Liver (tissue), 8 donors: ENCODE measurements at regions not wholly inside any gene's neighbourhood (a gene's known extent, or its start where the extent isn't known, plus 50 kb on each side); places are given as distances from the start of the nearest gene placed in this dataset.

Experiments used
- DNase-seq: peaks from one replicate; pipeline ENCODE4 v3.0.0-alpha.2; 2017; ENCODE audit warnings: low spot score
- H3K27ac ChIP-seq, 2 donors: one replicate each; pipeline ENCODE4 v1.7.0; 2013; ENCODE audit warnings: inconsistent platforms in 2 of 2, low read length in 2 of 2, control low read depth in 1 of 2, low read depth in 1 of 2, mild to moderate bottlenecking in 1 of 2
- H3K27me3 ChIP-seq, 4 donors: one replicate each; pipeline versions ENCODE4 v1.6.1 to v1.7.0; 2013; ENCODE audit warnings: low read length in 3 of 4, inconsistent platforms in 1 of 4, mild to moderate bottlenecking in 1 of 4, moderate library complexity in 1 of 4; ENCODE audit not compliant: control insufficient read depth in 4 of 4, insufficient read depth in 4 of 4
- H3K36me3 ChIP-seq, 4 donors: one replicate each; pipeline versions ENCODE4 v1.6.1 to v1.7.0; 2013; ENCODE audit warnings: low read length in 3 of 4, mild to moderate bottlenecking in 3 of 4, low read depth in 1 of 4, moderate library complexity in 1 of 4; ENCODE audit not compliant: control insufficient read depth in 4 of 4, insufficient read depth in 3 of 4
- H3K4me1 ChIP-seq, 4 donors: one replicate each; pipeline versions ENCODE4 v1.6.1 to v1.7.0; 2013; ENCODE audit warnings: low read length in 3 of 4, mild to moderate bottlenecking in 3 of 4, moderate library complexity in 1 of 4; ENCODE audit not compliant: control insufficient read depth in 4 of 4, insufficient read depth in 4 of 4
- H3K4me3 ChIP-seq, 3 donors: one replicate each; pipeline versions ENCODE4 v1.6.1 to v1.7.0; 2013; ENCODE audit warnings: low read length in 3 of 3, control low read depth in 1 of 3, low read depth in 1 of 3, mild to moderate bottlenecking in 1 of 3
- H3K9ac ChIP-seq, 2 donors: one replicate each; pipeline ENCODE4 v1.7.0; 2013; ENCODE audit warnings: low read length in 2 of 2, mild to moderate bottlenecking in 2 of 2, moderate library complexity in 2 of 2, control low read depth in 1 of 2, low read depth in 1 of 2
- H3K9me3 ChIP-seq, 4 donors: one replicate each; pipeline versions ENCODE4 v1.6.1 to v1.7.0; 2013; ENCODE audit warnings: low read length in 3 of 4; ENCODE audit not compliant: control insufficient read depth in 4 of 4
- ATF3 ChIP-seq: IDR thresholded peaks from 2 replicates; pipeline ENCODE4 v1.6.1; 2016; ENCODE audit warnings: antibody characterized with exemption
- CTCF ChIP-seq: fragments of 150-350 bp; IDR thresholded peaks from 2 replicates; pipeline ENCODE4 v1.5.1; 2017; ENCODE audit warnings: improper control_type of control experiment, low read depth, low read length; ENCODE audit not compliant: missing input control
- EGR1 ChIP-seq, 2 donors: IDR thresholded peaks; 2 replicates each; pipeline ENCODE4 v1.6.1; 2016 to 2018; ENCODE audit warnings: antibody characterized with exemption in 2 of 2, low read depth in 2 of 2
- FOXA1 ChIP-seq: IDR thresholded peaks from 2 replicates; pipeline ENCODE4 v1.6.1; 2016; ENCODE audit warnings: antibody characterized with exemption
- FOXA2 ChIP-seq: IDR thresholded peaks from 2 replicates; pipeline ENCODE4 v1.6.1; 2016; ENCODE audit warnings: antibody characterized with exemption
- GABPA ChIP-seq, 2 donors: IDR thresholded peaks in 1 of 2; conservative IDR thresholded peaks in 1 of 2; 2 replicates each; pipeline ENCODE4 v1.6.1; 2016; ENCODE audit warnings: antibody characterized with exemption in 2 of 2, mild to moderate bottlenecking in 1 of 2, moderate library complexity in 1 of 2
- HNF4A ChIP-seq, 2 donors: conservative IDR thresholded peaks; 2 replicates each; pipeline ENCODE4 v1.6.1; 2016; ENCODE audit warnings: antibody characterized with exemption in 2 of 2, mild to moderate bottlenecking in 2 of 2
- HNF4G ChIP-seq: IDR thresholded peaks from 2 replicates; pipeline ENCODE4 v1.6.1; 2016; ENCODE audit warnings: antibody characterized with exemption
- JUND ChIP-seq, 2 donors: IDR thresholded peaks; 2 replicates each; pipeline ENCODE4 v1.6.1; 2016; ENCODE audit warnings: antibody characterized with exemption in 2 of 2
- MAX ChIP-seq: IDR thresholded peaks from 2 replicates; pipeline ENCODE4 v1.6.1; 2016; ENCODE audit warnings: antibody characterized with exemption
- NR2F2 ChIP-seq: IDR thresholded peaks from 2 replicates; pipeline ENCODE4 v1.6.1; 2016; ENCODE audit warnings: antibody characterized with exemption
- RAD21 ChIP-seq, 2 donors: IDR thresholded peaks; 2 replicates each; pipeline ENCODE4 v1.6.1; 2016; ENCODE audit warnings: antibody characterized with exemption in 2 of 2, mild to moderate bottlenecking in 2 of 2
- REST ChIP-seq: IDR thresholded peaks from 2 replicates; pipeline ENCODE4 v1.6.1; 2016; ENCODE audit warnings: antibody characterized with exemption, mild to moderate bottlenecking
- RXRA ChIP-seq, 2 donors: IDR thresholded peaks; 2 replicates each; pipeline ENCODE4 v1.6.1; 2017 to 2018; ENCODE audit warnings: antibody characterized with exemption in 2 of 2, mild to moderate bottlenecking in 1 of 2
- SP1 ChIP-seq: IDR thresholded peaks from 2 replicates; pipeline ENCODE4 v1.6.1; 2018; ENCODE audit warnings: antibody characterized with exemption, mild to moderate bottlenecking
- YY1 ChIP-seq: IDR thresholded peaks from 2 replicates; pipeline ENCODE4 v1.6.1; 2016; ENCODE audit warnings: antibody characterized with exemption, mild to moderate bottlenecking
- ZBTB33 ChIP-seq: IDR thresholded peaks from 2 replicates; pipeline ENCODE4 v1.6.1; 2016; ENCODE audit warnings: antibody characterized with exemption
- WGBS: extraction: QIAGEN DNeasy Blood & Tissue Kit; methylation state at CpG from one replicate; pipeline ENCODE4 v1.1.7; 2013; 5-methylcytosine and 5-hydroxymethylcytosine counted together
- donor health status: healthy.
- donor health status: healthy.
- donor health status: healthy.
- donor health status: healthy.
- donor health status: healthy.

- no peaks in the 10 kb centered on the region for H3K9me3 ChIP-seq
- no peak for DNase-seq
- no peaks in the 10 kb centered on the region for H3K27me3 ChIP-seq
- no peak overlapping the region for H3K27ac ChIP-seq
- no peaks in the 10 kb centered on the region for H3K36me3 ChIP-seq
- 27% methylated on average over 1 of the region's 1 CpG for WGBS
- H3K4me1 ChIP-seq: no peaks in the 10 kb centered on the region
- no peak overlapping the region for H3K4me3 ChIP-seq
- TF ChIP-seq ATF3 (no peak), SP1 (no peak), HNF4A (conservative IDR thresholded peaks at IDR 0.05) (no peak), CTCF (no peak), EGR1 (IDR thresholded peaks at IDR 0.05; ENCODE audit: low read depth in 2 of 2) (no peak), YY1 (no peak), REST (no peak), MAX (no peak), HNF4G (no peak), GABPA (IDR thresholded peaks at IDR 0.05 in 1 of 2, conservative IDR thresholded peaks at IDR 0.05 in 1 of 2) (no peak), ZBTB33 (no peak), RXRA (IDR thresholded peaks at IDR 0.05) (no peak), JUND (IDR thresholded peaks at IDR 0.05) (no peak), NR2F2 (no peak)
- no peak overlapping the region for H3K9ac ChIP-seq
Observed at GRCh38 chrX:148282504-148282903, 217.9 kb upstream of the AFF2 start.

GRCh38 chrX:148284056-148284455, 216.4 kb upstream of the AFF2 start:
- Histone ChIP-seq H3K9me3 (no peaks in the 10 kb centered on the region), H3K27me3 (no peaks in the 10 kb centered on the region), H3K36me3 (no peaks in the 10 kb centered on the region), H3K4me3 (no peak overlapping the region), H3K27ac (no peak overlapping the region), H3K4me1 (no peaks in the 10 kb centered on the region), H3K9ac (no peak overlapping the region)
- no peak for DNase-seq
- TF ChIP-seq MAX (no peak), FOXA1 (no peak), ATF3 (no peak), YY1 (no peak), EGR1 (IDR thresholded peaks at IDR 0.05; ENCODE audit: low read depth in 2 of 2) (no peak), SP1 (no peak), FOXA2 (no peak), RAD21 (IDR thresholded peaks at IDR 0.05) (no peak), GABPA (IDR thresholded peaks at IDR 0.05 in 1 of 2, conservative IDR thresholded peaks at IDR 0.05 in 1 of 2) (no peak)
- 83% methylated on average over 1 of the region's 1 CpG for WGBS
